Common myeloid progenitor, CD34-positive (primary cell): ENCODE measurements at regions not wholly inside any gene's neighbourhood (a gene's known extent, or its start where the extent isn't known, plus 50 kb on each side); places are given as distances from the start of the nearest gene placed in this dataset.

Source experiments
- CTCF ChIA-PET: fragments of 350-600 bp; sonication (Branson Sonifier 250); formaldehyde crosslinking; loops from one replicate; lab custom pipeline; 2021; ENCODE audit warnings: antibody characterized with exemption; lab: Charles Lee
- POLR2A ChIA-PET: fragments of 350-600 bp; sonication (Branson Sonifier 250); formaldehyde crosslinking; loops from one replicate; lab custom pipeline; 2021; ENCODE audit warnings: antibody characterized with exemption; lab: Charles Lee
- DNase-seq, 3 donors: peaks; one replicate each; pipeline versions ENCODE4 v3.0.0 to v3.0.0-alpha.2; 2013
- H3K27ac ChIP-seq, 2 experiments: 1 replicate in 1 of 2; 2 replicates in 1 of 2; pipeline ENCODE4 v1.7.0; 2013; ENCODE audit warnings: inconsistent platforms in 2 of 2, low read length in 2 of 2, mild to moderate bottlenecking in 2 of 2, low read depth in 1 of 2, moderate library complexity in 1 of 2; ENCODE audit not compliant: severe bottlenecking in 2 of 2, insufficient read depth in 1 of 2, poor library complexity in 1 of 2
- H3K27me3 ChIP-seq, 5 experiments: replicated peaks in 2 of 5; 1 replicate in 3 of 5; 2 replicates in 2 of 5; pipeline versions ENCODE4 v1.6.1 to v1.7.0; 2013; ENCODE audit warnings: low read length in 4 of 5, mild to moderate bottlenecking in 2 of 5, moderate library complexity in 2 of 5, inconsistent platforms in 1 of 5; ENCODE audit not compliant: insufficient read depth in 5 of 5, control insufficient read depth in 4 of 5
- H3K36me3 ChIP-seq, 4 experiments: 1 replicate in 2 of 4; 2 replicates in 2 of 4; pipeline versions ENCODE4 v1.6.1 to v1.7.0; 2013; ENCODE audit warnings: low read length in 3 of 4, control low read depth in 1 of 4, mild to moderate bottlenecking in 1 of 4; ENCODE audit not compliant: control insufficient read depth in 4 of 4, insufficient read depth in 4 of 4
- H3K4me1 ChIP-seq, 4 experiments: 1 replicate in 3 of 4; 2 replicates in 1 of 4; pipeline versions ENCODE4 v1.6.1 to v1.7.1; 2013; ENCODE audit warnings: low read length in 3 of 4, mild to moderate bottlenecking in 3 of 4, control low read depth in 1 of 4, inconsistent platforms in 1 of 4, moderate library complexity in 1 of 4; ENCODE audit not compliant: control insufficient read depth in 4 of 4, insufficient read depth in 4 of 4; ENCODE audit errors: control extremely low read depth in 1 of 4
- H3K4me3 ChIP-seq, 7 experiments: 1 replicate in 4 of 7; 2 replicates in 3 of 7; pipeline versions ENCODE4 v1.5.1 to v1.7.0; 2013; ENCODE audit warnings: mild to moderate bottlenecking in 7 of 7, low read length in 6 of 7, moderate library complexity in 6 of 7, inconsistent platforms in 2 of 7, low read depth in 2 of 7, control low read depth in 1 of 7; ENCODE audit not compliant: insufficient read depth in 4 of 7, control insufficient read depth in 1 of 7; ENCODE audit errors: extremely low read depth in 1 of 7
- H3K9me3 ChIP-seq, 5 experiments: 1 replicate in 4 of 5; 2 replicates in 1 of 5; pipeline versions ENCODE4 v1.6.1 to v1.7.1; 2013; ENCODE audit warnings: low read length in 4 of 5, mild to moderate bottlenecking in 2 of 5, inconsistent platforms in 1 of 5, low read depth in 1 of 5, moderate library complexity in 1 of 5; ENCODE audit not compliant: control insufficient read depth in 4 of 5, insufficient read depth in 2 of 5; ENCODE audit errors: control extremely low read depth in 1 of 5
- WGBS: methylation state at CpG from one replicate; pipeline ENCODE4 v1.1.5; 2013; ENCODE audit not compliant: insufficient coverage; 5-methylcytosine and 5-hydroxymethylcytosine counted together

GRCh38 chr9:106287731-106288130, 575.2 kb upstream of the ZNF462 start:
- Histone ChIP-seq H3K27ac (no peak overlapping the region), H3K4me3 (no peak overlapping the region), H3K36me3 (no peaks in the 10 kb centered on the region), H3K4me1 (peaks cover 0 to 19% (median 4%) of the 10 kb centered on the region in 4 experiments), H3K27me3 (no peaks in the 10 kb centered on the region), H3K9me3 (no peaks in the 10 kb centered on the region)
- no peak for DNase-seq
- POLR2A ChIA-PET: no interaction called here
- CTCF ChIA-PET: no interaction called here
- 97% methylated on average over 5 of the region's 9 CpGs for WGBS

DNA sequence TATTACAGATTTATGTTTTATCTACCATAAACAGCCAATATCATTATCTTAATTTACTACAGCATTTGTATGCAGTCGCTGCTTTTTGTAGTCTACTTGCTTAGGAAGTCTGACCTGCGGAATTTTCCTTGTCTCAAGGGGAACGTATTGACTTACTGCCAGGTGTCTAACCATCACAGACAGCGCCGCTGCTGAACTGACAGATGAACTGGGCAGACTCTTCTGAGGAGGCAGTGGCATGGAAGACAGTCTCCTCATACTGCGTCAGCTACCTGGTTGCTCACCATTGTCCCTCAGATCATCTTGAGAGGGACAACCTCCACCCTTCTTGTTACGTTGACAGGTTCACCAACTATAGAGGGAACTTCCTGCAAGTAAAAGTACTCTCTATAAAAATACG, 574.3 kb upstream of the ZNF462 start:
- Histone ChIP-seq H3K4me1 (peaks cover 0 to 15% (median 3%) of the 10 kb centered on the region in 4 experiments), H3K9me3 (no peaks in the 10 kb centered on the region), H3K27me3 (no peaks in the 10 kb centered on the region), H3K27ac (no peak overlapping the region), H3K36me3 (no peaks in the 10 kb centered on the region), H3K4me3 (no peak overlapping the region)
- 98% methylated on average over 7 of the region's 8 CpGs for WGBS
- ChIA-PET CTCF (no interaction called here), POLR2A (no interaction called here)
- DNase-seq: no peak

DNA sequence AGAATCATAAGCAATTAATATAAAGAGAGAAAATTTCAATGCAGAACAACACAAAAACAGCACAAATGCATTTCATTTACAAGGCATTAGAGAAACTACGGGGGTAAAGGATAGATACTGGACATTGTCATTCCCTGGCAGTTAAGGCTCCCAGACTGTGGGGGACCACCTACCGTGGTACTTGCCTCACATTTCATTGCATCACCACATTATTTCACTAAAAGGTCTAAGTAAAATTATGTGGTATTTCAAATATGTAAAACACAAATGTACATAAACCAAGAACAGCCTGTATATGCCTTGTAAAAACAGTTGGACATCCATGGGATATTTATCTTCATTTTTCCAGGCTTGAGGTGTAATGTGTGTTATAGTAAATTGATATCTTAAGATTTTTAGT, 571.2 kb upstream of the ZNF462 start:
- no peak for DNase-seq
- 100% methylated on average over 1 of the region's 2 CpGs for WGBS
- Histone ChIP-seq H3K4me1 (peaks cover 0 to 4% (median 0%) of the 10 kb centered on the region in 4 experiments), H3K9me3 (no peaks in the 10 kb centered on the region), H3K4me3 (no peak overlapping the region), H3K27me3 (no peaks in the 10 kb centered on the region), H3K36me3 (no peaks in the 10 kb centered on the region), H3K27ac (no peak overlapping the region)
- ChIA-PET POLR2A (no interaction called here), CTCF (no interaction called here)

DNA sequence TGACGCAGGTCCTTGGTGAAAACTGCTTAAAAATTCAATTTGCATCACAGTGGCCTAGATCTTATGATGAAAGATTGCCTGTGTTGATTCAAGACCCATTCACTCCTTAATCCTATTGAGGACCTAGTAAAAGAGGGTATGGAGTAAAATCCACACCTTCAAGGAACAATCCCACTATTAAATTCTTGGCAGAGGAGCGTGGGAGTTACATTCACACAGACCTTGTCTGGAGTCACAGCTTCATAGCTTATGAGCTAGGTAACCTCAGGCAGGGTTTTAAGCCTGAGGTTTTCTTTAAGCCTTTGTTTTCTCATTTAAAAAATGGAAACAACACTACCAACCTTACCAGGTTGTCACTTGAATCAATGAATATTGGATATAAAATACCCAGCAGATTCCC, 566.5 kb upstream of the ZNF462 start:
- POLR2A ChIA-PET: no interaction called here
- no peaks in the 10 kb centered on the region for H3K4me1 ChIP-seq

GRCh38 chr9:106298997-106299396, 564.0 kb upstream of the ZNF462 start:
- Histone ChIP-seq H3K4me3 (no peak overlapping the region), H3K4me1 (no peaks in the 10 kb centered on the region), H3K27ac (no peak overlapping the region), H3K9me3 (no peaks in the 10 kb centered on the region), H3K27me3 (no peaks in the 10 kb centered on the region), H3K36me3 (no peaks in the 10 kb centered on the region)
- 100% methylated on average over 1 of the region's 3 CpGs for WGBS
- ChIA-PET CTCF (no interaction called here), POLR2A (no interaction called here)
- DNase-seq: no peak

More for the DNA sequence above, 566.5 kb upstream of the ZNF462 start:
- DNase-seq: no peak
- H3K27me3 ChIP-seq: no peaks in the 10 kb centered on the region
- CTCF ChIA-PET: no interaction called here
- no peaks in the 10 kb centered on the region for H3K36me3 ChIP-seq
- H3K27ac ChIP-seq: no peak overlapping the region
- H3K9me3 ChIP-seq: no peaks in the 10 kb centered on the region
- no peak overlapping the region for H3K4me3 ChIP-seq
- WGBS: no CpG with 5 or more reads among the region's 2 CpGs

- Histone ChIP-seq H3K4me1 (peaks cover 4 to 9% (median 6%) of the 10 kb centered on the region in 4 experiments), H3K27me3 (no peaks in the 10 kb centered on the region), H3K4me3 (no peak overlapping the region), H3K9me3 (no peaks in the 10 kb centered on the region), H3K36me3 (no peaks in the 10 kb centered on the region), H3K27ac (no peak overlapping the region)
- ChIA-PET POLR2A (no interaction called here), CTCF (no interaction called here)
- no CpG with 5 or more reads among the region's 4 CpGs for WGBS
- no peak for DNase-seq
Observed at GRCh38 chr9:106304401-106304920, 558.5 kb upstream of the ZNF462 start.

DNA sequence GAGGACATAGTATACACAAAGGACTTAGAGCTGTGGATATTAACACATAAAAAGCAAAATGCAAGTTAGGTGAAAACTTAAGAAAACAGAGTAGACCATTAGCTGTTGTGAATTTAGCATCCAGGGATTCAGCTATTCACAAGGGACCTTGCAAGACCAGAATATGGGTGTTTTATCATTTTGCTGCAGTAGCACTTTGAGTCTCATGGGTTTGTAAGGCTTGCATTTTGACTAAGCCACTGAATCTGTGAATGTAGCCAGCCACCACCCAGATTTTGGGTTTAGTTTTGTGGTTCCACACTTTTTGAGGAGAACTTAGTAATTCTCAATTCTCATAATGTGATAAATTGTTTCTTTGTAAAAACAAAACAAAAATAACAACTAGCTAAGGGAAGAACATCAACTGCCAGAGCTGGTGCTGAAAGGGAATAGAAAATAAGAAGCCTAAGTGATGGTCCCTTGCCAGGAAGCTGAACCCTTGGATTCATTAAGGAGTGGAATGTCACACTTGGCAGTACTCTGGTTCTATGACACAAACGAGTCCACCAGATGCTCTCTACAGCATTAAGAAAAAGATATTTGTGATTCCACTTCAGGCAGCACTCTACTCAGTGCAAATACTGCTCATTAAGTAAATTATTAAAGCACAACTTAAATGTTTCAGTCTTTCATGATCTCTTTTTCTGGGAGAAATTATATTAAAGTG, 557.4 kb upstream of the ZNF462 start:
- WGBS: 100% methylated on average over 1 of the region's 1 CpG
- H3K4me1 ChIP-seq: peaks cover 4 to 9% (median 6%) of the 10 kb centered on the region in 4 experiments
- no peak overlapping the region for H3K27ac ChIP-seq
- H3K27me3 ChIP-seq: no peaks in the 10 kb centered on the region
- H3K36me3 ChIP-seq: no peaks in the 10 kb centered on the region
- POLR2A ChIA-PET: no interaction called here
- DNase-seq: no peak
- CTCF ChIA-PET: no interaction called here
- no peaks in the 10 kb centered on the region for H3K9me3 ChIP-seq
- no peak overlapping the region for H3K4me3 ChIP-seq
